HEK293T (cell line): ENCODE measurements at regions not wholly inside any gene's neighbourhood (a gene's known extent, or its start where the extent isn't known, plus 50 kb on each side); places are given as distances from the start of the nearest gene placed in this dataset.

Source experiments
- ARNT ChIP-seq: fragments of 450-650 bp; IDR thresholded peaks from 2 replicates; pipeline ENCODE4 v1.6.1; 2017; ENCODE audit warnings: mild to moderate bottlenecking
- BHLHE40 ChIP-seq: fragments of 450-650 bp; IDR thresholded peaks from 2 replicates; pipeline ENCODE4 v1.6.1; 2016; ENCODE audit warnings: mild to moderate bottlenecking, moderate library complexity, borderline replicate concordance
- CTBP1 ChIP-seq: fragments of 450-650 bp; IDR thresholded peaks from 2 replicates; pipeline ENCODE4 v1.6.1; 2016; ENCODE audit warnings: borderline replicate concordance
- ELF4 ChIP-seq: fragments of 450-650 bp; IDR thresholded peaks from 2 replicates; pipeline ENCODE4 v1.6.1; 2017; ENCODE audit warnings: antibody characterized with exemption
- FOXA1 ChIP-seq: fragments of 450-650 bp; IDR thresholded peaks from 2 replicates; pipeline ENCODE4 v1.6.1; 2016; ENCODE audit warnings: mild to moderate bottlenecking
- FOXM1 ChIP-seq: fragments of 450-650 bp; IDR thresholded peaks from 2 replicates; pipeline ENCODE4 v1.6.1; 2017; ENCODE audit warnings: mild to moderate bottlenecking, borderline replicate concordance
- HDGF ChIP-seq: fragments of 450-650 bp; IDR thresholded peaks from 2 replicates; pipeline ENCODE4 v1.6.1; 2017; ENCODE audit warnings: antibody characterized with exemption, borderline replicate concordance
- NFRKB ChIP-seq: fragments of 450-650 bp; IDR thresholded peaks from 2 replicates; pipeline ENCODE4 v1.6.1; 2016; ENCODE audit warnings: mild to moderate bottlenecking, moderate library complexity

- TF ChIP-seq BHLHE40 (no peak), HDGF (no peak), FOXM1 (no peak), NFRKB (no peak), ELF4 (no peak), ARNT (no peak), CTBP1 (no peak), FOXA1 (no peak)
Observed at GRCh38 chr7:53596230-53596629, 560.8 kb downstream of the POM121L12 start.
